SK-N-SH (cell line): ENCODE measurements at regions not wholly inside any gene's neighbourhood (a gene's known extent, or its start where the extent isn't known, plus 50 kb on each side); places are given as distances from the start of the nearest gene placed in this dataset.

ENCODE experiments used
- JUND ChIP-seq: IDR thresholded peaks from 2 replicates; pipeline ENCODE4 v1.4.0; 2012
- TF ChIP-seq, protein P1 (sequence below): fragments of 200-600 bp; sonication (generic); IDR thresholded peaks from 2 replicates; pipeline ENCODE4 v1.6.1; 2017; ENCODE audit warnings: antibody characterized with exemption, mild to moderate bottlenecking, moderate library complexity

DNA sequence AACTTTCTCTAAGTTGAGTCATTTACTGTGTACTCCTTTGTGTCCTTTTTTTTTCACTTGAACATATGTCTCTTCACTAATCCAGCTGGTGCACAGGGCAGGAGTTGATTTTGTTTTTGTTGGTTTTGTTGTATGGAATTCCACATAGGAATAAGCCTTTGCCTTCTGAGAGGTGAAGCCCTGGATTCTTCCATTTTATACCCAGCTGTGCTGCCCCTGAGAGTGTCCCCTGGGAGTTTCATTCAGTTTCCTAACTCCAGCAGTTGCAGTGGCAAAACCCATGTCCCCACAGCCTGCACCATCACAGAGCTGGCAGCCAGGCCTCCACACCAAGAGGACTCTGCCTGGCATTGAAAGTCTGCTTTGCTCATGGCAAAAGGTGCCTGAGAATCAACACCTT lies 107.3 kb upstream of the SYNDIG1 start:
- TF ChIP-seq, protein P1, sequence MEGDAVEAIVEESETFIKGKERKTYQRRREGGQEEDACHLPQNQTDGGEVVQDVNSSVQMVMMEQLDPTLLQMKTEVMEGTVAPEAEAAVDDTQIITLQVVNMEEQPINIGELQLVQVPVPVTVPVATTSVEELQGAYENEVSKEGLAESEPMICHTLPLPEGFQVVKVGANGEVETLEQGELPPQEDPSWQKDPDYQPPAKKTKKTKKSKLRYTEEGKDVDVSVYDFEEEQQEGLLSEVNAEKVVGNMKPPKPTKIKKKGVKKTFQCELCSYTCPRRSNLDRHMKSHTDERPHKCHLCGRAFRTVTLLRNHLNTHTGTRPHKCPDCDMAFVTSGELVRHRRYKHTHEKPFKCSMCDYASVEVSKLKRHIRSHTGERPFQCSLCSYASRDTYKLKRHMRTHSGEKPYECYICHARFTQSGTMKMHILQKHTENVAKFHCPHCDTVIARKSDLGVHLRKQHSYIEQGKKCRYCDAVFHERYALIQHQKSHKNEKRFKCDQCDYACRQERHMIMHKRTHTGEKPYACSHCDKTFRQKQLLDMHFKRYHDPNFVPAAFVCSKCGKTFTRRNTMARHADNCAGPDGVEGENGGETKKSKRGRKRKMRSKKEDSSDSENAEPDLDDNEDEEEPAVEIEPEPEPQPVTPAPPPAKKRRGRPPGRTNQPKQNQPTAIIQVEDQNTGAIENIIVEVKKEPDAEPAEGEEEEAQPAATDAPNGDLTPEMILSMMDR = no peak
- TF ChIP-seq JUND = no peak
